ENCODE measurements at regions not wholly inside any gene's neighbourhood (a gene's known extent, or its start where the extent isn't known, plus 50 kb on each side); places are given as distances from the start of the nearest gene placed in this dataset.

DNA sequence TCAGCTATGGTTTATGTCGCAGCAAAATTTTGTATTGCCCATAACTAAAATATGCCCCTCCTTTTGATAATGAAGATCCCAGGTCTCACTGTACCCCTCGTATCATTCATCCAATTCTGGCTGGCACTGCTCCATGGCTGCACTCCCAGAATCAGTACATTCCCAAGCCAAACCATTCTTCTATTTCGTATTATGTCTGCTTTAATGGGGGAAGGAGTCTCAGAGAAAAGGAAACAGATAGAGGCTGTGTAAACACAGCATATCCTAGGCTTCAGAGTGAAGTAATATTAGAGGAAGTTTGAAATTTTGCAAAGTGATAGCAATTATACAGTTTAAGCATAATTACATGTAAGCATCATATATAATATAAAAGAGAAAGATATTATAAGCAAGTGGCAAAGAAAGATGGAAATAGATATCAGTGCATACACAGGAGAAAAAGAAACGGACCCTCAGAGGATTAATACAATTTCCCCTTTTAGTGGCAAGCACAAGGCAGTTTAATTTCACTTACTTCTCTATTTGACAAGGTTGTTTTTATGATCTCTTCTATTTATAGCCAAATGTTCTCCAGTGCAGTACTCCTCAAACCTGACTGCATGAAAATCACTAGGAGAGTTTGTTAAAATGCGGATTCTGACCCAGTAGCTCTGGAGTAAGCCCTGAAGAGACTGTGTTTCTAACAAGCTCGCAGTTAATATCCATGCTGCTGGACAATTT, 56.5 kb upstream of the TENT5A start:
- no peak for DNase-seq

DNA sequence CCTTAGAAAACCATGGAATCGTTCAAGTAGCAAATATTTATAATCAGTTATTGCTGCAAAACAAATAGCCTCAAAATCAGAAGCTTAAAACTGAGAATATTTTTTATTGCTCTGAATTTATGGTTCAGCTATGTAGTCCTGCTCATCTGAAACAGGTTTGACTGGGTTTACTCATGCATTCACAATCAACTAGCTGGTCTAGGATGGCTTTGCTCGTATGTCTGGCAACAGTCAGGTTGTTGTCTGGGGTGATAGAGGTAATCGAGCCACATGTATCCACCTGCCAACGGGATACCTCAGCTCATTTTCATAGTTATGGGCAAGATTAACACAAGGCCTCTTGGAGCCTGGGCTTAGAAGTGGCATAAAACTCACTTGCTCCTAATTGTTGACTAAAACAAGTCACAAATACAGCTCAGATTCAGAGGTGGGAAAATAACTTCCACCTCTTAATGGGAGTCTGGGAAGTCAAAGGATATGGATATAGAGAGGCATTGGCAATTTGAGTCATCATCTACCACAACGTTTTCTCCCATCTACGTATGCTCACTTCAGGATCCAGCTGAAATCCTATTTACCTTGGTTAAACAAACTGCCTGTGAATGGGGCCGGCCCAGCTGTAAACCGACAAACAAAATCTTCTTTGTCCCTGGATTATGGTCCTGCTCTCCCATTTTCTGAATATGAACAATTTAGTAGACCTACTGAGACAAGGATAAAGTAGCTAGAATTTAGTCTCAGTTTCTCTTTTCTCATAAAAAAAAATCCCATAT, 54.5 kb upstream of the TENT5A start:
- no peak for DNase-seq

DNA sequence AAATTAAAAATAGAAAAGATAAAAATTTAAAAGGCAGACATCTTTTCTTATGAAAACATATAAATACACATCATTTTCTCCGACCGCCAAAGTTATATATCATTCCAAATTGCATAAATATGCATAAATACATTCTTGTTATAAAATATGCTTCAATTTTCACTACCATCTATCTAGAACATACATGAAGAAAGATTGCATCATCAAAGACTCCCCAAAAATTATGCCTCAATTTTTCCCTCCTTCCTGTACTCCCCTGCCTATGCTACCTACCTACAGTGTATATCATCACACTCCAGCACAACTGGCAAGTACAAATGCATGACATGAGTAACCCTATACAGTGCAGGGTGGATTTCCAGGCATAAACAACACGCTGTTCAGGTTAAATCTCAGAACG, 49.9 kb upstream of the TENT5A start:
- no peak for DNase-seq

Data from CD4-positive, alpha-beta T cell treated with Interleukin-10 for 1 hour (primary cell).